OCI-LY3 (cell line): ENCODE measurements at regions not wholly inside any gene's neighbourhood (a gene's known extent, or its start where the extent isn't known, plus 50 kb on each side); places are given as distances from the start of the nearest gene placed in this dataset.

Experiments used
- CTCF ChIP-seq: fragments of 200-600, 300-600 bp; sonication (generic); IDR thresholded peaks from 2 replicates; pipeline ENCODE4 v1.5.1; 2014; ENCODE audit warnings: antibody characterized with exemption, low read length, low read depth
- EZH2phosphoT487 ChIP-seq: fragments of 200-600 bp; shearing (Covaris generic); IDR thresholded peaks from 2 replicates; pipeline ENCODE4 v1.6.1; 2018; ENCODE audit warnings: antibody characterized with exemption, mixed run types, low read depth

- TF ChIP-seq CTCF, result no peak
- no peak for TF ChIP-seq EZH2phosphoT487
Observed at GRCh38 chr4:30882995-30883675, 163.0 kb downstream of the PCDH7 start.
